ENCODE measurements at regions not wholly inside any gene's neighbourhood (a gene's known extent, or its start where the extent isn't known, plus 50 kb on each side); places are given as distances from the start of the nearest gene placed in this dataset.

GRCh38 chr18:22627506-22627905, 209.8 kb upstream of the CTAGE1 start:
- no peak overlapping the region for H3K9ac ChIP-seq (ENCODE audit: control insufficient read depth, insufficient read depth, low read length)
- H3K36me3 ChIP-seq (ENCODE audit: control insufficient read depth in 2 of 2, insufficient read depth in 2 of 2, low read length in 1 of 2) = no peaks in the 10 kb centered on the region
- POLR2A ChIA-PET = no interaction called here
- intact Hi-C loops (cut with micrococcal nuclease; ENCODE audit: unreplicated experiment) (loop anchor here (10.0 kb wide), 1 partner anchor 123 kb away; no protein-coding TSS in a partner anchor), in situ Hi-C loops (cut with MboI) (no loop called here)
- WGBS (ENCODE audit: insufficient coverage, insufficient replicate concordance, low lambda C conversion rate, missing lambda C conversion rate) = 0% methylated on average over 1 of the region's 1 CpG
- no peaks in the 10 kb centered on the region for H4K20me1 ChIP-seq (ENCODE audit: control insufficient read depth, insufficient read depth)
- no peak overlapping the region for H3K4me3 ChIP-seq
- H3K27ac ChIP-seq (ENCODE audit: control insufficient read depth, insufficient read depth) = no peak overlapping the region
- H3K4me2 ChIP-seq (ENCODE audit: control insufficient read depth, insufficient read depth) = no peak overlapping the region
- BruUV-seq (replicated peaks) = no TSS peak
- no peak for DNase-seq (ENCODE audit: low read depth, low spot score)
- ATAC-seq = no peak
- FAIRE-seq = no peak
- RAD21 ChIA-PET (ENCODE audit: unreplicated experiment) = no interaction called here
- CTCF ChIA-PET = interaction anchor here (1.7 kb wide), 1 partner anchor 11 kb away, joined by 4 read pairs; no protein-coding TSS in a partner anchor
- no peak for TF ChIP-seq RCOR1 (conservative IDR thresholded peaks at IDR 0.05; ENCODE audit: low read depth, low read length)
- TF ChIP-seq IRF4 (IDR thresholded peaks at IDR 0.05; ENCODE audit: low read depth, low read length) = no peak
- TF ChIP-seq FOXM1 (IDR thresholded peaks at IDR 0.05; ENCODE audit: low read depth, low read length) = no peak
- TF ChIP-seq RUNX3 (IDR thresholded peaks at IDR 0.05; ENCODE audit: low read length) = no peak
- TF ChIP-seq, protein P1, sequence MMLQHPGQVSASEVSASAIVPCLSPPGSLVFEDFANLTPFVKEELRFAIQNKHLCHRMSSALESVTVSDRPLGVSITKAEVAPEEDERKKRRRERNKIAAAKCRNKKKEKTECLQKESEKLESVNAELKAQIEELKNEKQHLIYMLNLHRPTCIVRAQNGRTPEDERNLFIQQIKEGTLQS (IDR thresholded peaks at IDR 0.05; ENCODE audit: borderline replicate concordance, extremely low read depth, low read depth, low read length) = no peak
- TF ChIP-seq, protein P2, sequence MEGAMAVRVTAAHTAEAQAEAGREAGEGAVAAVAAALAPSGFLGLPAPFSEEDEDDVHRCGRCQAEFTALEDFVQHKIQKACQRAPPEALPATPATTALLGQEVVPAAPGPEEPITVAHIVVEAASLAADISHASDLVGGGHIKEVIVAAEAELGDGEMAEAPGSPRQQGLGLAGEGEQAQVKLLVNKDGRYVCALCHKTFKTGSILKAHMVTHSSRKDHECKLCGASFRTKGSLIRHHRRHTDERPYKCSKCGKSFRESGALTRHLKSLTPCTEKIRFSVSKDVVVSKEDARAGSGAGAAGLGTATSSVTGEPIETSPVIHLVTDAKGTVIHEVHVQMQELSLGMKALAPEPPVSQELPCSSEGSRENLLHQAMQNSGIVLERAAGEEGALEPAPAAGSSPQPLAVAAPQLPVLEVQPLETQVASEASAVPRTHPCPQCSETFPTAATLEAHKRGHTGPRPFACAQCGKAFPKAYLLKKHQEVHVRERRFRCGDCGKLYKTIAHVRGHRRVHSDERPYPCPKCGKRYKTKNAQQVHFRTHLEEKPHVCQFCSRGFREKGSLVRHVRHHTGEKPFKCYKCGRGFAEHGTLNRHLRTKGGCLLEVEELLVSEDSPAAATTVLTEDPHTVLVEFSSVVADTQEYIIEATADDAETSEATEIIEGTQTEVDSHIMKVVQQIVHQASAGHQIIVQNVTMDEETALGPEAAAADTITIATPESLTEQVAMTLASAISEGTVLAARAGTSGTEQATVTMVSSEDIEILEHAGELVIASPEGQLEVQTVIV (IDR thresholded peaks at IDR 0.05; ENCODE audit: borderline replicate concordance, partially characterized antibody) = no peak
- no peak for TF ChIP-seq HCFC1 (IDR thresholded peaks at IDR 0.05; ENCODE audit: low read length)
- TF ChIP-seq YY1 (IDR thresholded peaks at IDR 0.05; ENCODE audit: low read depth, low read length) = no peak
- no peak for TF ChIP-seq HDGF (IDR thresholded peaks at IDR 0.05)
- TF ChIP-seq JUND (IDR thresholded peaks at IDR 0.05; ENCODE audit: low read depth, low read length) = no peak
- no peak for TF ChIP-seq NR2C2 (IDR thresholded peaks at IDR 0.05; ENCODE audit: borderline replicate concordance, control insufficient read depth, insufficient read length, low read depth)
- no peak for TF ChIP-seq ZZZ3 (IDR thresholded peaks at IDR 0.05; ENCODE audit: control insufficient read depth, insufficient read length, low read depth)
- TF ChIP-seq, protein P3, sequence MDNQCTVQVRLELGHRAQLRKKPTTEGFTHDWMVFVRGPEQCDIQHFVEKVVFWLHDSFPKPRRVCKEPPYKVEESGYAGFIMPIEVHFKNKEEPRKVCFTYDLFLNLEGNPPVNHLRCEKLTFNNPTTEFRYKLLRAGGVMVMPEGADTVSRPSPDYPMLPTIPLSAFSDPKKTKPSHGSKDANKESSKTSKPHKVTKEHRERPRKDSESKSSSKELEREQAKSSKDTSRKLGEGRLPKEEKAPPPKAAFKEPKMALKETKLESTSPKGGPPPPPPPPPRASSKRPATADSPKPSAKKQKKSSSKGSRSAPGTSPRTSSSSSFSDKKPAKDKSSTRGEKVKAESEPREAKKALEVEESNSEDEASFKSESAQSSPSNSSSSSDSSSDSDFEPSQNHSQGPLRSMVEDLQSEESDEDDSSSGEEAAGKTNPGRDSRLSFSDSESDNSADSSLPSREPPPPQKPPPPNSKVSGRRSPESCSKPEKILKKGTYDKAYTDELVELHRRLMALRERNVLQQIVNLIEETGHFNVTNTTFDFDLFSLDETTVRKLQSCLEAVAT (IDR thresholded peaks at IDR 0.05) = no peak
- TF ChIP-seq SMARCA5 (IDR thresholded peaks at IDR 0.05) = no peak
- no peak for TF ChIP-seq FOS (IDR thresholded peaks at IDR 0.05; ENCODE audit: borderline replicate concordance, extremely low read depth, insufficient read length)
- no peak for TF ChIP-seq ZSCAN29 (IDR thresholded peaks at IDR 0.05)
- TF ChIP-seq, protein P4, sequence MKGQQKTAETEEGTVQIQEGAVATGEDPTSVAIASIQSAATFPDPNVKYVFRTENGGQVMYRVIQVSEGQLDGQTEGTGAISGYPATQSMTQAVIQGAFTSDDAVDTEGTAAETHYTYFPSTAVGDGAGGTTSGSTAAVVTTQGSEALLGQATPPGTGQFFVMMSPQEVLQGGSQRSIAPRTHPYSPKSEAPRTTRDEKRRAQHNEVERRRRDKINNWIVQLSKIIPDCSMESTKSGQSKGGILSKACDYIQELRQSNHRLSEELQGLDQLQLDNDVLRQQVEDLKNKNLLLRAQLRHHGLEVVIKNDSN (IDR thresholded peaks at IDR 0.05; ENCODE audit: borderline replicate concordance, extremely low read length, insufficient read depth, low read depth, low read length) = no peak
- no peak for TF ChIP-seq SUPT20H (IDR thresholded peaks at IDR 0.05; ENCODE audit: borderline replicate concordance, control insufficient read depth, low read depth, low read length)
- TF ChIP-seq MTA2 (IDR thresholded peaks at IDR 0.05; ENCODE audit: low read depth) = no peak
- TF ChIP-seq, protein P5, sequence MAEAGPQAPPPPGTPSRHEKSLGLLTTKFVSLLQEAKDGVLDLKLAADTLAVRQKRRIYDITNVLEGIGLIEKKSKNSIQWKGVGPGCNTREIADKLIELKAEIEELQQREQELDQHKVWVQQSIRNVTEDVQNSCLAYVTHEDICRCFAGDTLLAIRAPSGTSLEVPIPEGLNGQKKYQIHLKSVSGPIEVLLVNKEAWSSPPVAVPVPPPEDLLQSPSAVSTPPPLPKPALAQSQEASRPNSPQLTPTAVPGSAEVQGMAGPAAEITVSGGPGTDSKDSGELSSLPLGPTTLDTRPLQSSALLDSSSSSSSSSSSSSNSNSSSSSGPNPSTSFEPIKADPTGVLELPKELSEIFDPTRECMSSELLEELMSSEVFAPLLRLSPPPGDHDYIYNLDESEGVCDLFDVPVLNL (IDR thresholded peaks at IDR 0.05; ENCODE audit: low read depth, low read length) = no peak
- H3K4me1 ChIP-seq (ENCODE audit: control insufficient read depth, insufficient read depth, low read length) = no peaks in the 10 kb centered on the region
- no peaks in the 10 kb centered on the region for H3K27me3 ChIP-seq (replicated peaks in 1 of 2; ENCODE audit: control insufficient read depth in 2 of 2, insufficient read depth in 2 of 2, low read length in 1 of 2)
- SMC1A ChIA-PET (ENCODE audit: uncharacterized antibody, unreplicated experiment) = no interaction called here
- no peaks in the 10 kb centered on the region for H3K9me3 ChIP-seq (replicated peaks; ENCODE audit: control insufficient read depth, insufficient read depth, low read length)
- no peaks in the 10 kb centered on the region for H3K79me2 ChIP-seq (ENCODE audit: control insufficient read depth, insufficient read depth, low read length)
- H2AFZ ChIP-seq (ENCODE audit: control insufficient read depth, low read depth, low read length) = no peak overlapping the region

All from GM12878 (cell line).